ENCODE measurements at regions not wholly inside any gene's neighbourhood (a gene's known extent, or its start where the extent isn't known, plus 50 kb on each side); places are given as distances from the start of the nearest gene placed in this dataset.
A peak's percentile ranks its signal among the peaks of the same experiment; 100 is the strongest.

DNA sequence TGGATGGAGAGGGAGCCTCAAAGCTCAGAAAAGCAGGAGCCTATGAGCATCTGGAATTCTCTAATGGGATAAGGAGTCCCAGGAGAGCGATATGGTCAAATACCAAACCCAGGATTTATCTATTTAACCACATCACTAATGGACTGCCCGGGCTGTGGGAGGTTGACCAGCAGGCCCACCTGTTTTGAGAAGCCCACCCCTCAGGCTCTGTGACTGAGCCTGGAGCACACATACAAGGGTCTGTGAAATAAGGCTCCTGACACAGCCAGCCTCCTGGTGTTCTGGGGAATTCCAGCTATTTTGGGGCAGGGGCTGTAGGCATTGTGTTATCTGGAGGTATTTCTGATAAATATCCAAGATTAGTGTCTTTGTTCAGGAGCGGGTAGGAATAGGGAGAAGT is 132.0 kb upstream of the C1orf21 start:
- Histone ChIP-seq H4K5ac (ENCODE audit: insufficient read length, low read depth, low read length) (no peak overlapping the region), H3K27me3 (replicated peaks in 1 of 4; ENCODE audit: control insufficient read depth in 3 of 4, extremely low read depth in 1 of 4, insufficient read depth in 3 of 4, low read length in 3 of 4) (no peaks in the 10 kb centered on the region; a peak in 1 of 7 replicates), H3K23ac (ENCODE audit: insufficient read length) (no peak overlapping the region), H3K79me1 (ENCODE audit: low read depth, low read length) (no peaks in the 10 kb centered on the region), H4K20me1 (replicated peaks in 1 of 2; ENCODE audit: control insufficient read depth in 1 of 2, insufficient read depth in 2 of 2, low read length in 2 of 2) (no peaks in the 10 kb centered on the region), H2AFZ (ENCODE audit: low read length) (no peak overlapping the region), H3K79me2 (ENCODE audit: control insufficient read depth in 1 of 2, insufficient read depth in 2 of 2, low read length in 2 of 2) (no peaks in the 10 kb centered on the region), H3K4me3 (ENCODE audit: extremely low read depth in 1 of 4, insufficient read depth in 2 of 4, low read depth in 3 of 4, low read length in 4 of 4) (no peak overlapping the region), H3K18ac (ENCODE audit: extremely low read depth, low read length) (no peak overlapping the region), H3K36me3 (ENCODE audit: control insufficient read depth in 2 of 4, insufficient read depth in 4 of 4, low read length in 3 of 4) (no peaks in the 10 kb centered on the region), H3K14ac (ENCODE audit: insufficient read length) (no peak overlapping the region), H3K4me2 (ENCODE audit: insufficient read depth in 1 of 2, low read depth in 2 of 2, low read length in 2 of 2) (no peak overlapping the region), H3K23me2 (ENCODE audit: low read depth, low read length) (no peaks in the 10 kb centered on the region), H2BK12ac (ENCODE audit: low read depth, low read length) (no peak overlapping the region), H4K91ac (replicated peaks; ENCODE audit: insufficient read length, low read length) (no peak overlapping the region), H3K9me3 (ENCODE audit: insufficient read depth in 2 of 2, low read depth in 1 of 2, low read length in 1 of 2) (no peaks in the 10 kb centered on the region), H2BK15ac (ENCODE audit: low read length) (no peak overlapping the region), H2AK5ac (ENCODE audit: low read depth, low read length) (no peak overlapping the region), H3K56ac (replicated peaks; ENCODE audit: insufficient read length, low read depth, low read length) (no peak overlapping the region), H2BK20ac (ENCODE audit: low read length) (no peak overlapping the region), H2BK120ac (replicated peaks; ENCODE audit: low read depth, low read length) (no peak overlapping the region), H4K8ac (ENCODE audit: extremely low read depth, insufficient read depth, low read length) (no peak overlapping the region), H3K9ac (replicated peaks in 1 of 4; ENCODE audit: extremely low read depth in 1 of 4, low read depth in 3 of 4, low read length in 3 of 4) (no peak overlapping the region), H3K27ac (ENCODE audit: low read depth, low read length) (no peak overlapping the region), H2BK5ac (ENCODE audit: low read depth, low read length) (no peak overlapping the region), H3K4ac (replicated peaks; ENCODE audit: insufficient read length, low read depth, low read length) (no peak overlapping the region), H3K4me1 (replicated peaks in 1 of 4; ENCODE audit: control insufficient read depth in 3 of 4, insufficient read depth in 4 of 4, low read length in 3 of 4) (no peaks in the 10 kb centered on the region)
- ChIA-PET POLR2A (ENCODE audit: partially characterized antibody) (no interaction called here), CTCF (ENCODE audit: partially characterized antibody) (interaction anchor here (0.7 to 1.7 kb wide), 4 partner anchors 11 to 173 kb away, joined by 3 to 6 read pairs (median 4); no protein-coding TSS in a partner anchor)
- 87% methylated on average over 3 of the region's 3 CpGs; no CpG with 5 or more reads in 1 of the 2 experiments for WGBS, 2 experiments (ENCODE audit: extremely low coverage in 1 of 2, insufficient coverage in 1 of 2, insufficient read length in 1 of 2, insufficient replicate concordance in 2 of 2, low coverage in 1 of 2, low lambda C conversion rate in 2 of 2, missing lambda C conversion rate in 1 of 2)
- FAIRE-seq: no peak
- TF ChIP-seq TEAD4 (IDR thresholded peaks at IDR 0.05; ENCODE audit: low read depth, low read length) (peak; percentile 63; the same call in 1 of the 2 replicates), POLR2AphosphoS5 (IDR thresholded peaks at IDR 0.05; ENCODE audit: low read depth, low read length) (no peak)
- DNase-seq (ENCODE audit: low read depth in 1 of 2, low spot score in 2 of 2): no peak
